Cardiac fibroblast (primary cell): ENCODE measurements at regions not wholly inside any gene's neighbourhood (a gene's known extent, or its start where the extent isn't known, plus 50 kb on each side); places are given as distances from the start of the nearest gene placed in this dataset.
A peak's percentile ranks its signal among the peaks of the same experiment; 100 is the strongest.

Source experiments
- DNase-seq, 2 donors: peaks; one replicate each; pipeline versions ENCODE4 v3.0.0 to v3.0.0-alpha.2; 2010; ENCODE audit warnings: low read depth in 2 of 2
- H3K4me3 ChIP-seq, 2 donors: replicated peaks in 1 of 2; 1 replicate in 1 of 2; 2 replicates in 1 of 2; pipeline ENCODE4 v1.5.1; 2011; ENCODE audit warnings: low read depth in 2 of 2, low read length in 2 of 2, mild to moderate bottlenecking in 2 of 2, moderate library complexity in 1 of 2
- CTCF ChIP-seq: IDR thresholded peaks from one replicate; pipeline ENCODE4 v1.5.1; 2011; ENCODE audit warnings: low read depth, mild to moderate bottlenecking, low read length, inconsistent platforms

- peak; percentile 14 to 25 for DNase-seq
- no peak for TF ChIP-seq CTCF
- no peak overlapping the region for H3K4me3 ChIP-seq
Measured at GRCh38 chr4:56245547-56246232, 141.6 kb downstream of the AASDH start.

GRCh38 chr4:56244681-56245080, 142.6 kb downstream of the AASDH start:
- no peak for TF ChIP-seq CTCF
- no peak for DNase-seq
- H3K4me3 ChIP-seq = no peak overlapping the region

- H3K4me3 ChIP-seq = no peak overlapping the region
- TF ChIP-seq CTCF = no peak
- DNase-seq = no peak
Measured at GRCh38 chr4:56243107-56243506, 144.2 kb downstream of the AASDH start.

GRCh38 chr4:56241500-56241899, 145.8 kb downstream of the AASDH start:
- H3K4me3 ChIP-seq = no peak overlapping the region
- no peak for DNase-seq
- TF ChIP-seq CTCF = no peak

- H3K4me3 ChIP-seq = no peak overlapping the region
- peak in 1 of 2 donors; percentile 21 for DNase-seq
- TF ChIP-seq CTCF = no peak
Measured at GRCh38 chr4:56240554-56241174, 146.6 kb downstream of the AASDH start.

GRCh38 chr4:56238251-56238650, 149.0 kb downstream of the AASDH start:
- no peak for TF ChIP-seq CTCF
- no peak overlapping the region for H3K4me3 ChIP-seq
- no peak for DNase-seq
